ENCODE measurements at regions not wholly inside any gene's neighbourhood (a gene's known extent, or its start where the extent isn't known, plus 50 kb on each side); places are given as distances from the start of the nearest gene placed in this dataset.

- TF ChIP-seq EZH2 (IDR thresholded peaks at IDR 0.05) (no peak), CTCF (IDR thresholded peaks at IDR 0.05) (no peak), EZH2phosphoT487 (IDR thresholded peaks at IDR 0.05) (no peak)
Observed at GRCh38 chr10:64444564-64444963, 923.4 kb downstream of the REEP3 start.

All from neural progenitor cell (in vitro differentiated cells).